ENCODE measurements at regions not wholly inside any gene's neighbourhood (a gene's known extent, or its start where the extent isn't known, plus 50 kb on each side); places are given as distances from the start of the nearest gene placed in this dataset.

DNA sequence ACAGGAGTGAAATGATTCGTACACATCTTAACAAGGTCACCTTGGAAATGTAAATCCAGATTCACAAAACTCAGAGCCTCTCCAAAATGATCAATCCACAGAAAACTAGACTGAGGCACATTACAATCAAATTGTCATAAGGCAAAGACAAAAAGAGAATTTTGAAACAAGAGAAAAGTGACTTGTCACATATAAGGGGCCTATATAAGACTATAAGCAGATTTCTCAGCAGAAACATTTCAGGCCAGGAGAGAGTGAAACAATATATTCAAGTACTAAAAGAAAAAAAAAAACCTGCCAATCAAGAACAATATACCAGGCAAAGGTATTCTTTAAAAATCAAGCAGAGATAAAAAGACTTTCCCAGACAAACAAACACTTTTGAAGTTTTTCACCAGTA lies 429.1 kb downstream of the BCAT1 start:
- no peaks in the 10 kb centered on the region for H4K20me1 ChIP-seq (replicated peaks; ENCODE audit: control insufficient read depth, extremely low read depth, insufficient read depth, low read length)
- no peaks in the 10 kb centered on the region for H3K27me3 ChIP-seq (ENCODE audit: control insufficient read depth in 2 of 2, insufficient read depth in 2 of 2, low read length in 2 of 2)
- H3K9me3 ChIP-seq (replicated peaks; ENCODE audit: control insufficient read depth, insufficient read depth, low read length), result no peaks in the 10 kb centered on the region
- no peaks in the 10 kb centered on the region for H3K79me2 ChIP-seq (ENCODE audit: control insufficient read depth, insufficient read depth, low read length)
- no TSS peak for BruUV-seq (replicated peaks)
- DNase-seq (ENCODE audit: low read depth, low spot score) (no peak), FAIRE-seq (no peak)
- H3K9ac ChIP-seq (replicated peaks; ENCODE audit: extremely low read depth, insufficient read depth, low read length), result no peak overlapping the region
- TF ChIP-seq GATA2 (IDR thresholded peaks at IDR 0.05; ENCODE audit: insufficient read depth, insufficient read length, low read depth, low read length) (no peak), POLR2AphosphoS5 (IDR thresholded peaks at IDR 0.05; ENCODE audit: insufficient read depth, low read depth, low read length) (no peak), POLR2A (IDR thresholded peaks at IDR 0.05; ENCODE audit: low read depth, low read length) (no peak), MYC (IDR thresholded peaks at IDR 0.05; ENCODE audit: low read depth, low read length) (no peak), JUN (IDR thresholded peaks at IDR 0.05; ENCODE audit: borderline replicate concordance, insufficient read depth, insufficient read length, low read depth) (no peak), EZH2 (IDR thresholded peaks at IDR 0.05; ENCODE audit: borderline replicate concordance, low read depth, low read length, severe bottlenecking) (no peak), FOS (IDR thresholded peaks at IDR 0.05; ENCODE audit: borderline replicate concordance, insufficient read depth, low read length) (no peak)
- TF ChIP-seq, protein P1, sequence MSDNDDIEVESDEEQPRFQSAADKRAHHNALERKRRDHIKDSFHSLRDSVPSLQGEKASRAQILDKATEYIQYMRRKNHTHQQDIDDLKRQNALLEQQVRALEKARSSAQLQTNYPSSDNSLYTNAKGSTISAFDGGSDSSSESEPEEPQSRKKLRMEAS (IDR thresholded peaks at IDR 0.05; ENCODE audit: insufficient read depth, insufficient read length), result no peak
- TF ChIP-seq, protein P2, sequence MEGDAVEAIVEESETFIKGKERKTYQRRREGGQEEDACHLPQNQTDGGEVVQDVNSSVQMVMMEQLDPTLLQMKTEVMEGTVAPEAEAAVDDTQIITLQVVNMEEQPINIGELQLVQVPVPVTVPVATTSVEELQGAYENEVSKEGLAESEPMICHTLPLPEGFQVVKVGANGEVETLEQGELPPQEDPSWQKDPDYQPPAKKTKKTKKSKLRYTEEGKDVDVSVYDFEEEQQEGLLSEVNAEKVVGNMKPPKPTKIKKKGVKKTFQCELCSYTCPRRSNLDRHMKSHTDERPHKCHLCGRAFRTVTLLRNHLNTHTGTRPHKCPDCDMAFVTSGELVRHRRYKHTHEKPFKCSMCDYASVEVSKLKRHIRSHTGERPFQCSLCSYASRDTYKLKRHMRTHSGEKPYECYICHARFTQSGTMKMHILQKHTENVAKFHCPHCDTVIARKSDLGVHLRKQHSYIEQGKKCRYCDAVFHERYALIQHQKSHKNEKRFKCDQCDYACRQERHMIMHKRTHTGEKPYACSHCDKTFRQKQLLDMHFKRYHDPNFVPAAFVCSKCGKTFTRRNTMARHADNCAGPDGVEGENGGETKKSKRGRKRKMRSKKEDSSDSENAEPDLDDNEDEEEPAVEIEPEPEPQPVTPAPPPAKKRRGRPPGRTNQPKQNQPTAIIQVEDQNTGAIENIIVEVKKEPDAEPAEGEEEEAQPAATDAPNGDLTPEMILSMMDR (IDR thresholded peaks at IDR 0.05; ENCODE audit: extremely low read depth in 1 of 2, insufficient read depth in 1 of 2, low read depth in 1 of 2, low read length in 2 of 2), result no peak
- no peak overlapping the region for H3K27ac ChIP-seq (ENCODE audit: insufficient read depth, low read depth, low read length)
- intact Hi-C loops (cut with micrococcal nuclease) (no loop called here), dilution Hi-C loops (cut with MboI; ENCODE audit: extremely low pct_ligation_motif_present, low sequenced_read_pairs) (no loop called here)
- H3K4me3 ChIP-seq (replicated peaks in 1 of 3; ENCODE audit: insufficient read depth in 1 of 3, low read depth in 1 of 3, low read length in 3 of 3), result no peak overlapping the region
- H3K36me3 ChIP-seq (ENCODE audit: control insufficient read depth in 2 of 2, extremely low read depth in 1 of 2, insufficient read depth in 2 of 2, low read length in 2 of 2), result no peaks in the 10 kb centered on the region
- ChIA-PET POLR2A (no interaction called here), CTCF (no interaction called here)
- H3K4me1 ChIP-seq (ENCODE audit: control insufficient read depth, extremely low read depth, insufficient read depth, low read length), result no peaks in the 10 kb centered on the region
- H2AFZ ChIP-seq (ENCODE audit: low read depth, low read length), result no peak overlapping the region
- no peaks in the 10 kb centered on the region for H3K9me1 ChIP-seq (replicated peaks; ENCODE audit: control insufficient read depth, extremely low read depth, insufficient read depth, low read length)
- H3K4me2 ChIP-seq (ENCODE audit: insufficient read depth, low read length), result no peak overlapping the region
